ENCODE measurements at regions not wholly inside any gene's neighbourhood (a gene's known extent, or its start where the extent isn't known, plus 50 kb on each side); places are given as distances from the start of the nearest gene placed in this dataset.
"Not testable (repeated sequence)": the region's sequence is repeated elsewhere in the genome, so short reads cannot be mapped to it uniquely, and the experiment has no call there.

- not testable (repeated sequence) for DNase-seq (ENCODE audit: low spot score); FAIRE-seq
Observed at GRCh38 chr13:81226830-81227229, 885.9 kb upstream of the SPRY2 start.

- no peak for DNase-seq (ENCODE audit: low spot score)
- FAIRE-seq = no peak
Observed at GRCh38 chr13:81224209-81224833, 883.4 kb upstream of the SPRY2 start.

GRCh38 chr13:81223778-81224177 is 882.9 kb upstream of the SPRY2 start:
- FAIRE-seq = no peak
- no peak for DNase-seq (ENCODE audit: low spot score)

- DNase-seq (ENCODE audit: low spot score) (no peak), FAIRE-seq (no peak)
Observed at GRCh38 chr13:81211713-81212112, 870.8 kb upstream of the SPRY2 start.

GRCh38 chr13:81207636-81208035 is 866.7 kb upstream of the SPRY2 start:
- DNase-seq (ENCODE audit: low spot score) (no peak), FAIRE-seq (no peak)

GRCh38 chr13:81207231-81207630 is 866.3 kb upstream of the SPRY2 start:
- no peak for DNase-seq (ENCODE audit: low spot score)
- FAIRE-seq = no peak

- DNase-seq (ENCODE audit: low spot score) = no peak
- no peak for FAIRE-seq
Observed at GRCh38 chr13:81203783-81204182, 862.9 kb upstream of the SPRY2 start.

GRCh38 chr13:81199956-81200355 is 859.0 kb upstream of the SPRY2 start:
- no peak for FAIRE-seq
- DNase-seq (ENCODE audit: low spot score) = no peak

GRCh38 chr13:81197966-81198365 is 857.0 kb upstream of the SPRY2 start:
- FAIRE-seq (no peak), DNase-seq (ENCODE audit: low spot score) (no peak)

GRCh38 chr13:81197483-81197882 is 856.6 kb upstream of the SPRY2 start:
- FAIRE-seq (no peak), DNase-seq (ENCODE audit: low spot score) (no peak)

GRCh38 chr13:81194362-81194761 is 853.4 kb upstream of the SPRY2 start:
- DNase-seq (ENCODE audit: low spot score) (no peak), FAIRE-seq (no peak)

- no peak for FAIRE-seq
- no peak for DNase-seq (ENCODE audit: low spot score)
Observed at GRCh38 chr13:81184556-81185265, 843.8 kb upstream of the SPRY2 start.

- no peak for FAIRE-seq
- DNase-seq (ENCODE audit: low spot score) = no peak
Observed at GRCh38 chr13:81172603-81173002, 831.7 kb upstream of the SPRY2 start.

GRCh38 chr13:81171065-81171647 is 830.2 kb upstream of the SPRY2 start:
- peak; percentile 8 for DNase-seq (ENCODE audit: low spot score)
- peak; percentile 58 for FAIRE-seq

- DNase-seq (ENCODE audit: low spot score) = not testable (repeated sequence)
Observed at GRCh38 chr13:81163823-81164222, 822.9 kb upstream of the SPRY2 start.

GRCh38 chr13:81153478-81153877 is 812.6 kb upstream of the SPRY2 start:
- no peak for FAIRE-seq

More at GRCh38 chr13:81163823-81164222, 822.9 kb upstream of the SPRY2 start:
- not testable (repeated sequence) for FAIRE-seq

GRCh38 chr13:81148822-81149221 is 807.9 kb upstream of the SPRY2 start:
- FAIRE-seq = no peak

More at GRCh38 chr13:81153478-81153877, 812.6 kb upstream of the SPRY2 start:
- DNase-seq (ENCODE audit: low spot score) = no peak

GRCh38 chr13:81146576-81146975 is 805.6 kb upstream of the SPRY2 start:
- FAIRE-seq; DNase-seq (ENCODE audit: low spot score): not testable (repeated sequence)

More at GRCh38 chr13:81148822-81149221, 807.9 kb upstream of the SPRY2 start:
- no peak for DNase-seq (ENCODE audit: low spot score)

GRCh38 chr13:81142306-81142999 is 801.5 kb upstream of the SPRY2 start:
- no peak for FAIRE-seq
- no peak for DNase-seq (ENCODE audit: low spot score)

- no peak for DNase-seq (ENCODE audit: low spot score)
- FAIRE-seq = no peak
Observed at GRCh38 chr13:81140675-81141074, 799.7 kb upstream of the SPRY2 start.

- no peak for FAIRE-seq
- no peak for DNase-seq (ENCODE audit: low spot score)
Observed at GRCh38 chr13:81139987-81140386, 799.1 kb upstream of the SPRY2 start.
